HUES6 (cell line): ENCODE measurements at regions not wholly inside any gene's neighbourhood (a gene's known extent, or its start where the extent isn't known, plus 50 kb on each side); places are given as distances from the start of the nearest gene placed in this dataset.
"Not testable (repeated sequence)": the region's sequence is repeated elsewhere in the genome, so short reads cannot be mapped to it uniquely, and the experiment has no call there.

Experiments used
- H3K27ac ChIP-seq: 2 replicates; pipeline ENCODE4 v1.7.0; 2013; ENCODE audit warnings: low read depth, mild to moderate bottlenecking, low read length, inconsistent platforms
- H3K27me3 ChIP-seq: 2 replicates; pipeline ENCODE4 v1.6.1; 2013; ENCODE audit warnings: low read length; ENCODE audit not compliant: control insufficient read depth, insufficient read depth
- H3K36me3 ChIP-seq: 2 replicates; pipeline ENCODE4 v1.6.1; 2013; ENCODE audit warnings: low read length; ENCODE audit not compliant: control insufficient read depth, insufficient read depth
- H3K4me1 ChIP-seq: 2 replicates; pipeline ENCODE4 v1.6.1; 2013; ENCODE audit warnings: low read length; ENCODE audit not compliant: control insufficient read depth, insufficient read depth
- H3K4me3 ChIP-seq: 2 replicates; pipeline ENCODE4 v1.5.1; 2013; ENCODE audit warnings: low read depth, low read length
- H3K9ac ChIP-seq: one replicate; pipeline ENCODE4 v1.6.1; 2013; ENCODE audit warnings: mild to moderate bottlenecking, low read length
- H3K9me3 ChIP-seq: 2 replicates; pipeline ENCODE4 v1.6.1; 2013; ENCODE audit warnings: low read depth, low read length; ENCODE audit not compliant: control insufficient read depth, insufficient read depth

- H3K9ac ChIP-seq = no peak overlapping the region
- no peaks in the 10 kb centered on the region for H3K4me1 ChIP-seq
- H3K4me3 ChIP-seq = no peak overlapping the region
- peaks cover 5% of the 10 kb centered on the region; the same call in 1 of the 2 replicates for H3K9me3 ChIP-seq
- H3K27me3 ChIP-seq = no peaks in the 10 kb centered on the region
- no peak overlapping the region for H3K27ac ChIP-seq
- H3K36me3 ChIP-seq = no peaks in the 10 kb centered on the region
Measured at GRCh38 chr1:242691610-242691945, 167.1 kb upstream of the PLD5 start.

GRCh38 chr1:242690849-242691609, 166.5 kb upstream of the PLD5 start:
- H3K27me3 ChIP-seq = no peaks in the 10 kb centered on the region
- no peaks in the 10 kb centered on the region for H3K4me1 ChIP-seq
- no peak overlapping the region for H3K9ac ChIP-seq
- H3K9me3 ChIP-seq = peaks cover 5% of the 10 kb centered on the region; the same call in 1 of the 2 replicates
- no peak overlapping the region for H3K27ac ChIP-seq
- H3K36me3 ChIP-seq = no peaks in the 10 kb centered on the region
- no peak overlapping the region for H3K4me3 ChIP-seq

- no peaks in the 10 kb centered on the region for H3K27me3 ChIP-seq
- H3K36me3 ChIP-seq = no peaks in the 10 kb centered on the region
- H3K4me3 ChIP-seq = no peak overlapping the region
- peaks cover 5% of the 10 kb centered on the region; the same call in 1 of the 2 replicates for H3K9me3 ChIP-seq
- no peaks in the 10 kb centered on the region for H3K4me1 ChIP-seq
- no peak overlapping the region for H3K9ac ChIP-seq
- H3K27ac ChIP-seq = no peak overlapping the region
Measured at GRCh38 chr1:242689378-242689777, 164.9 kb upstream of the PLD5 start.

GRCh38 chr1:242674951-242675645, 150.6 kb upstream of the PLD5 start:
- Histone ChIP-seq H3K9me3 (no peaks in the 10 kb centered on the region), H3K36me3 (no peaks in the 10 kb centered on the region), H3K4me1 (peaks cover 7% of the 10 kb centered on the region), H3K27ac (no peak overlapping the region), H3K4me3 (no peak overlapping the region), H3K27me3 (no peaks in the 10 kb centered on the region), H3K9ac (no peak overlapping the region)

- Histone ChIP-seq H3K9me3 (no peaks in the 10 kb centered on the region), H3K27me3 (no peaks in the 10 kb centered on the region)
Measured at GRCh38 chr1:242673652-242674051, 149.2 kb upstream of the PLD5 start.

GRCh38 chr1:242673165-242673564, 148.7 kb upstream of the PLD5 start:
- H3K27me3 ChIP-seq, H3K4me1 ChIP-seq, H3K4me3 ChIP-seq, H3K9me3 ChIP-seq, H3K27ac ChIP-seq, H3K36me3 ChIP-seq, H3K9ac ChIP-seq: not testable (repeated sequence)

More at GRCh38 chr1:242673652-242674051, 149.2 kb upstream of the PLD5 start:
- Histone ChIP-seq H3K27ac (no peak overlapping the region), H3K4me3 (no peak overlapping the region), H3K36me3 (no peaks in the 10 kb centered on the region), H3K9ac (no peak overlapping the region), H3K4me1 (peaks cover 7% of the 10 kb centered on the region)

GRCh38 chr1:242670019-242670418, 145.5 kb upstream of the PLD5 start:
- peaks cover 7% of the 10 kb centered on the region for H3K4me1 ChIP-seq
- no peak overlapping the region for H3K27ac ChIP-seq
- no peaks in the 10 kb centered on the region for H3K27me3 ChIP-seq
- H3K36me3 ChIP-seq = no peaks in the 10 kb centered on the region
- H3K9me3 ChIP-seq = peaks cover 4% of the 10 kb centered on the region; the same call in 1 of the 2 replicates
- no peak overlapping the region for H3K4me3 ChIP-seq
- no peak overlapping the region for H3K9ac ChIP-seq

- Histone ChIP-seq H3K36me3 (no peaks in the 10 kb centered on the region), H3K4me3 (no peak overlapping the region), H3K9me3 (0 out of 2 replicates have a peak, but pooled peaks cover under 1% of the 10 kb centered on the region), H3K27me3 (no peaks in the 10 kb centered on the region), H3K4me1 (no peaks in the 10 kb centered on the region), H3K27ac (no peak overlapping the region), H3K9ac (no peak overlapping the region)
Measured at GRCh38 chr1:242662886-242663285, 138.4 kb upstream of the PLD5 start.

- H3K36me3 ChIP-seq, H3K27me3 ChIP-seq, H3K9ac ChIP-seq, H3K4me1 ChIP-seq, H3K9me3 ChIP-seq, H3K27ac ChIP-seq, H3K4me3 ChIP-seq: not testable (repeated sequence)
Measured at GRCh38 chr1:242653772-242654171, 129.3 kb upstream of the PLD5 start.

GRCh38 chr1:242651817-242652216, 127.3 kb upstream of the PLD5 start:
- no peaks in the 10 kb centered on the region for H3K9me3 ChIP-seq

GRCh38 chr1:242641461-242641860, 117.0 kb upstream of the PLD5 start:
- H3K9me3 ChIP-seq = no peaks in the 10 kb centered on the region
- H3K36me3 ChIP-seq = no peaks in the 10 kb centered on the region
- H3K9ac ChIP-seq = no peak overlapping the region
- H3K4me1 ChIP-seq = no peaks in the 10 kb centered on the region
- H3K27ac ChIP-seq = no peak overlapping the region
- 0 out of 2 replicates have a peak, but pooled peaks cover 2% of the 10 kb centered on the region for H3K27me3 ChIP-seq
- no peak overlapping the region for H3K4me3 ChIP-seq

More at GRCh38 chr1:242651817-242652216, 127.3 kb upstream of the PLD5 start:
- H3K4me3 ChIP-seq = no peak overlapping the region
- peaks cover 8% of the 10 kb centered on the region for H3K4me1 ChIP-seq
- no peaks in the 10 kb centered on the region for H3K36me3 ChIP-seq
- no peak overlapping the region for H3K9ac ChIP-seq
- no peaks in the 10 kb centered on the region for H3K27me3 ChIP-seq
- no peak overlapping the region for H3K27ac ChIP-seq
